Keratinocyte (primary cell): ENCODE measurements at regions not wholly inside any gene's neighbourhood (a gene's known extent, or its start where the extent isn't known, plus 50 kb on each side); places are given as distances from the start of the nearest gene placed in this dataset.
"Not testable (repeated sequence)": the region's sequence is repeated elsewhere in the genome, so short reads cannot be mapped to it uniquely, and the experiment has no call there.

ENCODE experiments used
- DNase-seq: peaks from one replicate; pipeline ENCODE4 v3.0.0-alpha.2; 2011; ENCODE audit warnings: low read depth, missing footprints, low spot score
- FAIRE-seq: peaks from 2 replicates; lab custom pipeline; 2011; peaks lifted over from hg19 to GRCh38; lab: Jason Lieb, UNC
- H2AFZ ChIP-seq: 2 replicates; pipeline ENCODE4 v1.6.0; 2012; ENCODE audit warnings: low read length, control low read depth, inconsistent platforms; ENCODE audit not compliant: control insufficient read depth
- H3K27ac ChIP-seq: 2 replicates; pipeline ENCODE4 v1.5.1; 2011; ENCODE audit warnings: low read length; ENCODE audit not compliant: control insufficient read depth, insufficient read depth
- H3K27me3 ChIP-seq: 3 replicates; pipeline ENCODE4 v1.6.0; 2011; ENCODE audit warnings: low read length; ENCODE audit not compliant: control insufficient read depth, insufficient read depth; ENCODE audit errors: extremely low read depth
- H3K36me3 ChIP-seq, 2 experiments: 2 replicates in 1 of 2; 3 replicates in 1 of 2; pipeline ENCODE4 v1.5.1; 2011; ENCODE audit warnings: low read length in 2 of 2, mild to moderate bottlenecking in 1 of 2; ENCODE audit not compliant: control insufficient read depth in 2 of 2, insufficient read depth in 2 of 2; ENCODE audit errors: extremely low read depth in 1 of 2
- H3K4me1 ChIP-seq: 3 replicates; pipeline ENCODE4 v1.5.1; 2011; ENCODE audit warnings: low read length; ENCODE audit not compliant: control insufficient read depth, insufficient read depth; ENCODE audit errors: extremely low read depth
- H3K4me2 ChIP-seq: 3 replicates; pipeline ENCODE4 v1.6.0; 2011; ENCODE audit warnings: low read depth, low read length; ENCODE audit not compliant: control insufficient read depth, insufficient read depth; ENCODE audit errors: extremely low read depth
- H3K4me3 ChIP-seq, 3 experiments: fragments of 200-600 bp in 1 of 3; sonication (generic) in 1 of 3; 2 replicates in 2 of 3; 3 replicates in 1 of 3; pipeline ENCODE4 v1.5.1; 2011 to 2016; ENCODE audit warnings: low read length in 3 of 3, mild to moderate bottlenecking in 3 of 3, control low read depth in 2 of 3, inconsistent platforms in 1 of 3, low read depth in 1 of 3, mixed read lengths in 1 of 3, mixed run types in 1 of 3, moderate library complexity in 1 of 3; ENCODE audit not compliant: control insufficient read depth in 2 of 3, insufficient read depth in 2 of 3; ENCODE audit errors: extremely low read depth in 1 of 3
- H3K79me2 ChIP-seq: 2 replicates; pipeline ENCODE4 v1.6.0; 2012; ENCODE audit warnings: low read length; ENCODE audit not compliant: control insufficient read depth, insufficient read depth
- H3K9ac ChIP-seq: 3 replicates; pipeline ENCODE4 v1.6.0; 2011; ENCODE audit warnings: low read length; ENCODE audit not compliant: control insufficient read depth, insufficient read depth; ENCODE audit errors: extremely low read depth
- H3K9me1 ChIP-seq: 3 replicates; pipeline ENCODE4 v1.6.0; 2011; ENCODE audit warnings: low read length; ENCODE audit not compliant: control insufficient read depth, insufficient read depth; ENCODE audit errors: extremely low read depth
- H3K9me3 ChIP-seq: 2 replicates; pipeline ENCODE4 v1.5.1; 2012; ENCODE audit warnings: low read depth, low read length; ENCODE audit not compliant: control insufficient read depth
- H4K20me1 ChIP-seq: 3 replicates; pipeline ENCODE4 v1.6.0; 2011; ENCODE audit warnings: low read length; ENCODE audit not compliant: control insufficient read depth, insufficient read depth; ENCODE audit errors: extremely low read depth
- EZH2 ChIP-seq: IDR thresholded peaks from one replicate; pipeline ENCODE4 v1.6.1; 2012; ENCODE audit warnings: inconsistent platforms, mild to moderate bottlenecking, low read length, moderate library complexity
- dilution Hi-C: fragments of 300-500 bp; cut with MboI; formaldehyde crosslinking; loops from one replicate; pipeline ENCODE4 v1.7.0; 2020; ENCODE audit warnings: low sequenced_read_pairs; ENCODE audit not compliant: extremely low pct_ligation_motif_present
- TF ChIP-seq, protein P1 (sequence below), 3 experiments: IDR thresholded peaks in 1 of 3; conservative IDR thresholded peaks in 1 of 3; optimal IDR thresholded peaks in 1 of 3; 2 replicates in 2 of 3; 3 replicates in 1 of 3; pipeline versions ENCODE3 to v1.5.1; 2011; ENCODE audit warnings: low read length in 3 of 3, mild to moderate bottlenecking in 3 of 3, moderate library complexity in 2 of 3, control low read depth in 1 of 3, inconsistent platforms in 1 of 3; ENCODE audit not compliant: insufficient read depth in 2 of 3; ENCODE audit errors: extremely low read depth in 1 of 3

DNA sequence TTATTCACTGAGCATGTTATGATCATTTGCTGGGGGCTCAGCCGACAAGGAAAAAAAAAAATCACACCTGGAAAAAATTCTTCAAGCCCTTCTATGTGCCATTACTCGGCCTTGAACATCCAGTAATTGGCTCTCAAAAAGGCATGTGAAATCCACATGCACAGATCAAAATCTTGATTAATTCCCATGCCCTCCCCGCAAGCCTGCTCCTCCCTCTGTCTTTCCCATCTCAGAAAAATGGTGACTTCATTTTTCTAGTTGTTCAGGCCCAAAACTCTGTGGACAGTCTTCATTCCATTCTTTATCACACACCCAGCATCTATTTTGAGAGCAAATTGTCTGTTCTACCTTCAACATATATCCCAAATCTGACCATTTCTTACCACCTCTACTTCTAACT is 91.2 kb upstream of the FRMD4A start:
- H2AFZ ChIP-seq, result no peak overlapping the region
- FAIRE-seq (no peak), DNase-seq (no peak)
- H3K9me1 ChIP-seq, result no peaks in the 10 kb centered on the region
- H3K4me2 ChIP-seq, result no peak overlapping the region
- H3K9ac ChIP-seq, result no peak overlapping the region
- no peaks in the 10 kb centered on the region for H3K9me3 ChIP-seq
- H3K27me3 ChIP-seq, result no peaks in the 10 kb centered on the region
- TF ChIP-seq, protein P1, sequence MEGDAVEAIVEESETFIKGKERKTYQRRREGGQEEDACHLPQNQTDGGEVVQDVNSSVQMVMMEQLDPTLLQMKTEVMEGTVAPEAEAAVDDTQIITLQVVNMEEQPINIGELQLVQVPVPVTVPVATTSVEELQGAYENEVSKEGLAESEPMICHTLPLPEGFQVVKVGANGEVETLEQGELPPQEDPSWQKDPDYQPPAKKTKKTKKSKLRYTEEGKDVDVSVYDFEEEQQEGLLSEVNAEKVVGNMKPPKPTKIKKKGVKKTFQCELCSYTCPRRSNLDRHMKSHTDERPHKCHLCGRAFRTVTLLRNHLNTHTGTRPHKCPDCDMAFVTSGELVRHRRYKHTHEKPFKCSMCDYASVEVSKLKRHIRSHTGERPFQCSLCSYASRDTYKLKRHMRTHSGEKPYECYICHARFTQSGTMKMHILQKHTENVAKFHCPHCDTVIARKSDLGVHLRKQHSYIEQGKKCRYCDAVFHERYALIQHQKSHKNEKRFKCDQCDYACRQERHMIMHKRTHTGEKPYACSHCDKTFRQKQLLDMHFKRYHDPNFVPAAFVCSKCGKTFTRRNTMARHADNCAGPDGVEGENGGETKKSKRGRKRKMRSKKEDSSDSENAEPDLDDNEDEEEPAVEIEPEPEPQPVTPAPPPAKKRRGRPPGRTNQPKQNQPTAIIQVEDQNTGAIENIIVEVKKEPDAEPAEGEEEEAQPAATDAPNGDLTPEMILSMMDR (optimal IDR thresholded peaks at IDR 0.05 in 1 of 3, IDR thresholded peaks at IDR 0.05 in 1 of 3, conservative IDR thresholded peaks at IDR 0.05 in 1 of 3; ENCODE audit: extremely low read depth in 1 of 3, insufficient read depth in 2 of 3, low read length in 3 of 3), result no peak
- TF ChIP-seq EZH2, result no peak
- no peaks in the 10 kb centered on the region for H3K79me2 ChIP-seq
- no peaks in the 10 kb centered on the region for H3K36me3 ChIP-seq
- no peak overlapping the region for H3K27ac ChIP-seq
- dilution Hi-C loops, result no loop called here
- peaks cover 2% of the 10 kb centered on the region for H3K4me1 ChIP-seq
- no peak overlapping the region for H3K4me3 ChIP-seq
- H4K20me1 ChIP-seq, result no peaks in the 10 kb centered on the region

DNA sequence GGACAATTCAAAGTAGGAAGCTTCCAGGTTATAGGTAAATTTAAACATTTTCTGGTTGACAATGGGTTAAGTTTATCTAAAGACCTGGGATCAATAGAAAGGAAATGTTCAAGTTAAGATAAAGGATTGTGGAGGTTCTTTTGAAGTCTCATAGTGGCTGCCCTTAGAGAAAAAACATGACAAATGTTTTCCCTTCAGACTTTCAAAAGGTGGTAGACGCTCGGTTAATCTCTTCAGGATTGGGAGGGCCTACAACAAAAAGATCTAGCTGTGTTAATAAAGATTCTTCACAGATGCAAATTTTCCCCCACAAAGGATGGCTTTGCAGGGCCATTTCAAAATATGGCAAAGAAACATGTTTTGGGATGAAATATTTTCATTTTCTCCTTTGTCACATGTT is 86.6 kb upstream of the FRMD4A start:
- H2AFZ ChIP-seq, H3K4me2 ChIP-seq, H3K27me3 ChIP-seq, H3K4me3 ChIP-seq, H3K9ac ChIP-seq, H3K9me1 ChIP-seq, DNase-seq, H3K27ac ChIP-seq, H3K79me2 ChIP-seq, FAIRE-seq, H3K9me3 ChIP-seq, H3K36me3 ChIP-seq, dilution Hi-C loops, H4K20me1 ChIP-seq: not testable (repeated sequence)
- peaks cover 26% of the 10 kb centered on the region for H3K4me1 ChIP-seq

DNA sequence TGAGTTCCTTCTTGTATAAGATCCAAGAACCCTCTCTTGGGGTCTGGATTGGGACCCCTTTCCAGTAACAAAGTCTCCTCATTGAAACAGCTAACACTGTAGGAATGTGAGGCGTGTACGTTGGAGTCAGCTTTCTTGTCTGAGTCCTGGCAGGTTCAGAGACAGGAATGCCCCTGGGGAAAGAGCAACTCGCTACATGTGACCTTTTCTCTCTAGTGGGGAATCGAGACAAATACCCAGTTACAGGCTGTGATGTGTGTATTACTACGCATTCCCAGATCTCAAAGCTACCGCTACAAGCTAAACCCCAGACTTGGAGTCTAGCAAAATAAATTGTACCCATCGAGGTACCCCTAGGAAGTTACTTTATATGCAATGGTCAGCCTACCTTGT is 85.6 kb upstream of the FRMD4A start:
- Histone ChIP-seq H3K9ac (no peak overlapping the region), H3K27ac (peak overlapping the region; percentile 51), H3K79me2 (no peaks in the 10 kb centered on the region), H3K9me3 (no peaks in the 10 kb centered on the region), H3K9me1 (no peaks in the 10 kb centered on the region), H3K27me3 (no peaks in the 10 kb centered on the region), H3K4me2 (peak overlapping the region; percentile 31), H2AFZ (peak overlapping the region; percentile 42), H4K20me1 (no peaks in the 10 kb centered on the region), H3K4me3 (no peak overlapping the region), H3K4me1 (peaks cover 26% of the 10 kb centered on the region), H3K36me3 (no peaks in the 10 kb centered on the region)
- dilution Hi-C loops, result no loop called here
- no peak for TF ChIP-seq EZH2
- TF ChIP-seq, protein P1 (optimal IDR thresholded peaks at IDR 0.05 in 1 of 3, IDR thresholded peaks at IDR 0.05 in 1 of 3, conservative IDR thresholded peaks at IDR 0.05 in 1 of 3; ENCODE audit: extremely low read depth in 1 of 3, insufficient read depth in 2 of 3, low read length in 3 of 3), result no peak
- FAIRE-seq (peak; percentile 88), DNase-seq (peak; percentile 78)
